Suprapubic skin (tissue), 4 donors: ENCODE measurements at regions not wholly inside any gene's neighbourhood (a gene's known extent, or its start where the extent isn't known, plus 50 kb on each side); places are given as distances from the start of the nearest gene placed in this dataset.

Source experiments
- DNase-seq, 2 donors: peaks; one replicate each; pipeline ENCODE4 v3.0.0-alpha.2; 2019; ENCODE audit warnings: low spot score in 2 of 2
- H3K27ac ChIP-seq: fragments of 200-600 bp; sonication (generic); one replicate; pipeline ENCODE4 v1.5.1; 2019
- H3K27me3 ChIP-seq: fragments of 200-600 bp; sonication (generic); one replicate; pipeline ENCODE4 v1.5.1; 2019
- H3K36me3 ChIP-seq: fragments of 200-600 bp; sonication (generic); one replicate; pipeline ENCODE4 v1.5.1; 2019
- H3K4me1 ChIP-seq: fragments of 200-600 bp; sonication (generic); one replicate; pipeline ENCODE4 v1.5.1; 2019
- H3K4me3 ChIP-seq: fragments of 200-600 bp; sonication (generic); one replicate; pipeline ENCODE4 v1.5.1; 2019; ENCODE audit warnings: mild to moderate bottlenecking
- H3K9me3 ChIP-seq: fragments of 200-600 bp; sonication (generic); one replicate; pipeline ENCODE4 v1.5.1; 2019
- CTCF ChIP-seq, 2 donors: fragments of 200-600 bp in 1 of 2; fragments of 450-650 bp in 1 of 2; sonication (generic) in 1 of 2; IDR thresholded peaks; one replicate each; pipeline ENCODE4 v1.5.1; 2016 to 2019; ENCODE audit warnings: antibody characterized with exemption in 2 of 2, mild to moderate bottlenecking in 1 of 2, moderate library complexity in 1 of 2
- EP300 ChIP-seq: sonication (generic); formaldehyde crosslinking; IDR thresholded peaks from one replicate; pipeline ENCODE4 v1.6.1; 2017; ENCODE audit warnings: antibody characterized with exemption
- POLR2A ChIP-seq, 2 donors: fragments of 450-650 bp; IDR thresholded peaks; one replicate each; pipeline ENCODE4 v1.6.1; 2017; ENCODE audit warnings: antibody characterized with exemption in 2 of 2, mild to moderate bottlenecking in 2 of 2, moderate library complexity in 2 of 2
- POLR2AphosphoS5 ChIP-seq, 3 donors: sonication (generic); formaldehyde crosslinking; IDR thresholded peaks; one replicate each; pipeline ENCODE4 v1.6.1; 2017; ENCODE audit warnings: antibody characterized with exemption in 3 of 3
- WGBS: methylation state at CpG from one replicate; pipeline ENCODE4 v1.1.5; 2018; 5-methylcytosine and 5-hydroxymethylcytosine counted together

GRCh38 chr7:31171216-31171785, 119.2 kb downstream of the ADCYAP1R1 start:
- no peak for TF ChIP-seq CTCF (IDR thresholded peaks at IDR 0.05)
- TF ChIP-seq POLR2AphosphoS5 (IDR thresholded peaks at IDR 0.05), result no peak
- no peak for TF ChIP-seq POLR2A (IDR thresholded peaks at IDR 0.05)
- TF ChIP-seq EP300, result no peak
- WGBS, result 80% methylated on average over 9 of the region's 9 CpGs
- H3K4me3 ChIP-seq, result no peak overlapping the region

More at GRCh38 chr7:31171216-31171785, 119.2 kb downstream of the ADCYAP1R1 start:
- DNase-seq, result no peak
- H3K36me3 ChIP-seq, result no peaks in the 10 kb centered on the region
- no peaks in the 10 kb centered on the region for H3K4me1 ChIP-seq
- no peak overlapping the region for H3K27ac ChIP-seq
- no peaks in the 10 kb centered on the region for H3K27me3 ChIP-seq
- no peaks in the 10 kb centered on the region for H3K9me3 ChIP-seq
